ENCODE measurements at regions not wholly inside any gene's neighbourhood (a gene's known extent, or its start where the extent isn't known, plus 50 kb on each side); places are given as distances from the start of the nearest gene placed in this dataset.

DNA sequence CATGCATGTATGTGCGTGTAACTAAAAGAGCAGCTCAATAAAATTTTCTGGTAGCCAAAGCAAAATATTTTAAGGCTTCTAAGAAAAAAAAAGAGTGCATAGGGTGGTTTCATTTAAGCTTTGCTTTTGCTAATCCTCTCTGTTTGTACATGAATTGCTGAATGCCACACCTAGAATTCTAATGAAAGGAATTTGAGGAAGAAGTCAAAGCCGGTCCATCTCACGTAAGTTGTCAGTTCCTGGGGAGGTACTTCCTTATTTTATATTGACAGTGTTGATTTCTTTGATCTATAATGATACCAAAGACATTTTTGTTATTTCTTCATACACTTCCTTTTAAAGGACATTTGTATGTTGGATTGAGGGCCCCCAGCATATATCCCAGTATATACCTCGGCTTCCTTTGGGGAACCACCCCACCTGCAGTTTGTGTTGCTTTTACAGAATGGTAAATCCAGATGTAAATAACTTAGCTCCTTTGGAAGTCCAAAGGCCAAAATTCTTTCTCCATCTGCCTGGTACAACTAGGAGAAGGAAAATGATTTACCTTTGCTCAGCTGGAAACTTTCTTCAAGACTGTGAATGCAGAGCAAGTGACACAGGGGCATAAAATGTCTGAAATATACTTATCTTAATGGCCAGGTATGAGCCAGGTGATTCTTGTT lies 420.9 kb upstream of the ATP2B1 start:
- TF ChIP-seq POLR2AphosphoS5 (IDR thresholded peaks at IDR 0.05) (no peak), POLR2A (IDR thresholded peaks at IDR 0.05) (no peak)
- TF ChIP-seq, protein P1, sequence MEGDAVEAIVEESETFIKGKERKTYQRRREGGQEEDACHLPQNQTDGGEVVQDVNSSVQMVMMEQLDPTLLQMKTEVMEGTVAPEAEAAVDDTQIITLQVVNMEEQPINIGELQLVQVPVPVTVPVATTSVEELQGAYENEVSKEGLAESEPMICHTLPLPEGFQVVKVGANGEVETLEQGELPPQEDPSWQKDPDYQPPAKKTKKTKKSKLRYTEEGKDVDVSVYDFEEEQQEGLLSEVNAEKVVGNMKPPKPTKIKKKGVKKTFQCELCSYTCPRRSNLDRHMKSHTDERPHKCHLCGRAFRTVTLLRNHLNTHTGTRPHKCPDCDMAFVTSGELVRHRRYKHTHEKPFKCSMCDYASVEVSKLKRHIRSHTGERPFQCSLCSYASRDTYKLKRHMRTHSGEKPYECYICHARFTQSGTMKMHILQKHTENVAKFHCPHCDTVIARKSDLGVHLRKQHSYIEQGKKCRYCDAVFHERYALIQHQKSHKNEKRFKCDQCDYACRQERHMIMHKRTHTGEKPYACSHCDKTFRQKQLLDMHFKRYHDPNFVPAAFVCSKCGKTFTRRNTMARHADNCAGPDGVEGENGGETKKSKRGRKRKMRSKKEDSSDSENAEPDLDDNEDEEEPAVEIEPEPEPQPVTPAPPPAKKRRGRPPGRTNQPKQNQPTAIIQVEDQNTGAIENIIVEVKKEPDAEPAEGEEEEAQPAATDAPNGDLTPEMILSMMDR (IDR thresholded peaks at IDR 0.05) = no peak

Measured in sigmoid colon (tissue), 4 donors.